ENCODE measurements at regions not wholly inside any gene's neighbourhood (a gene's known extent, or its start where the extent isn't known, plus 50 kb on each side); places are given as distances from the start of the nearest gene placed in this dataset.

GRCh38 chr20:24805456-24806238, 143.4 kb upstream of the CST7 start:
- TF ChIP-seq EZH2 (IDR thresholded peaks at IDR 0.05) (no peak), FOXP2 (optimal IDR thresholded peaks at IDR 0.05; ENCODE audit: control extremely low read depth, extremely low read length, insufficient read depth) (no peak), POLR2AphosphoS5 (IDR thresholded peaks at IDR 0.05; ENCODE audit: borderline replicate concordance, low read depth, low read length) (no peak)
- H3K9ac ChIP-seq (ENCODE audit: insufficient read length), result no peak overlapping the region
- no peak overlapping the region for H3K27ac ChIP-seq
- H3K4me3 ChIP-seq, result no peak overlapping the region
- H3K9me3 ChIP-seq (ENCODE audit: low read depth, low read length), result no peaks in the 10 kb centered on the region
- no peaks in the 10 kb centered on the region for H3K36me3 ChIP-seq (ENCODE audit: insufficient read depth, low read length)
- no peak for DNase-seq (ENCODE audit: low read depth, low spot score)

GRCh38 chr20:24806705-24807676, 142.1 kb upstream of the CST7 start:
- H3K4me3 ChIP-seq, result no peak overlapping the region
- no peaks in the 10 kb centered on the region for H3K9me3 ChIP-seq (ENCODE audit: low read depth, low read length)
- no peaks in the 10 kb centered on the region for H3K36me3 ChIP-seq (ENCODE audit: insufficient read depth, low read length)
- H3K9ac ChIP-seq (ENCODE audit: insufficient read length), result no peak overlapping the region
- no peak overlapping the region for H3K27ac ChIP-seq
- TF ChIP-seq EZH2 (IDR thresholded peaks at IDR 0.05) (no peak), POLR2AphosphoS5 (IDR thresholded peaks at IDR 0.05; ENCODE audit: borderline replicate concordance, low read depth, low read length) (no peak), FOXP2 (optimal IDR thresholded peaks at IDR 0.05; ENCODE audit: control extremely low read depth, extremely low read length, insufficient read depth) (no peak)
- DNase-seq (ENCODE audit: low read depth, low spot score), result no peak

- H3K4me3 ChIP-seq, result no peak overlapping the region
- H3K9me3 ChIP-seq (ENCODE audit: low read depth, low read length), result no peaks in the 10 kb centered on the region
- H3K36me3 ChIP-seq (ENCODE audit: insufficient read depth, low read length), result no peaks in the 10 kb centered on the region
- H3K9ac ChIP-seq (ENCODE audit: insufficient read length), result no peak overlapping the region
- TF ChIP-seq POLR2AphosphoS5 (IDR thresholded peaks at IDR 0.05; ENCODE audit: borderline replicate concordance, low read depth, low read length), result no peak
- no peak for TF ChIP-seq EZH2 (IDR thresholded peaks at IDR 0.05)
- TF ChIP-seq FOXP2 (optimal IDR thresholded peaks at IDR 0.05; ENCODE audit: control extremely low read depth, extremely low read length, insufficient read depth), result no peak
- H3K27ac ChIP-seq, result no peak overlapping the region
- no peak for DNase-seq (ENCODE audit: low read depth, low spot score)
Observed at GRCh38 chr20:24808616-24809015, 140.5 kb upstream of the CST7 start.

- H3K9me3 ChIP-seq (ENCODE audit: low read depth, low read length), result no peaks in the 10 kb centered on the region
- DNase-seq (ENCODE audit: low read depth, low spot score), result no peak
- H3K36me3 ChIP-seq (ENCODE audit: insufficient read depth, low read length), result no peaks in the 10 kb centered on the region
- H3K27ac ChIP-seq, result no peak overlapping the region
- H3K4me3 ChIP-seq, result no peak overlapping the region
- no peak overlapping the region for H3K9ac ChIP-seq (ENCODE audit: insufficient read length)
- TF ChIP-seq POLR2AphosphoS5 (IDR thresholded peaks at IDR 0.05; ENCODE audit: borderline replicate concordance, low read depth, low read length), result no peak
- TF ChIP-seq FOXP2 (optimal IDR thresholded peaks at IDR 0.05; ENCODE audit: control extremely low read depth, extremely low read length, insufficient read depth), result no peak
- no peak for TF ChIP-seq EZH2 (IDR thresholded peaks at IDR 0.05)
Observed at GRCh38 chr20:24809606-24810005, 139.5 kb upstream of the CST7 start.

- Histone ChIP-seq H3K9ac (ENCODE audit: insufficient read length) (no peak overlapping the region), H3K4me3 (no peak overlapping the region), H3K9me3 (ENCODE audit: low read depth, low read length) (no peaks in the 10 kb centered on the region), H3K27ac (no peak overlapping the region), H3K36me3 (ENCODE audit: insufficient read depth, low read length) (no peaks in the 10 kb centered on the region)
- no peak for TF ChIP-seq EZH2 (IDR thresholded peaks at IDR 0.05)
- TF ChIP-seq POLR2AphosphoS5 (IDR thresholded peaks at IDR 0.05; ENCODE audit: borderline replicate concordance, low read depth, low read length), result no peak
- no peak for TF ChIP-seq FOXP2 (optimal IDR thresholded peaks at IDR 0.05; ENCODE audit: control extremely low read depth, extremely low read length, insufficient read depth)
- DNase-seq (ENCODE audit: low read depth, low spot score), result no peak
Observed at GRCh38 chr20:24810676-24811407, 138.2 kb upstream of the CST7 start.

GRCh38 chr20:24812373-24812772, 136.7 kb upstream of the CST7 start:
- TF ChIP-seq EZH2 (IDR thresholded peaks at IDR 0.05) (no peak), POLR2AphosphoS5 (IDR thresholded peaks at IDR 0.05; ENCODE audit: borderline replicate concordance, low read depth, low read length) (no peak), FOXP2 (optimal IDR thresholded peaks at IDR 0.05; ENCODE audit: control extremely low read depth, extremely low read length, insufficient read depth) (no peak)
- H3K27ac ChIP-seq, result no peak overlapping the region
- H3K36me3 ChIP-seq (ENCODE audit: insufficient read depth, low read length), result no peaks in the 10 kb centered on the region
- DNase-seq (ENCODE audit: low read depth, low spot score), result no peak
- H3K9me3 ChIP-seq (ENCODE audit: low read depth, low read length), result no peaks in the 10 kb centered on the region
- H3K9ac ChIP-seq (ENCODE audit: insufficient read length), result no peak overlapping the region
- no peak overlapping the region for H3K4me3 ChIP-seq

- DNase-seq (ENCODE audit: low read depth, low spot score), result no peak
- Histone ChIP-seq H3K4me3 (no peak overlapping the region), H3K36me3 (ENCODE audit: insufficient read depth, low read length) (no peaks in the 10 kb centered on the region), H3K9ac (ENCODE audit: insufficient read length) (no peak overlapping the region), H3K9me3 (ENCODE audit: low read depth, low read length) (no peaks in the 10 kb centered on the region), H3K27ac (no peak overlapping the region)
- TF ChIP-seq EZH2 (IDR thresholded peaks at IDR 0.05), result no peak
- TF ChIP-seq FOXP2 (optimal IDR thresholded peaks at IDR 0.05; ENCODE audit: control extremely low read depth, extremely low read length, insufficient read depth), result no peak
Observed at GRCh38 chr20:24813080-24813479, 136.0 kb upstream of the CST7 start.

- H3K4me3 ChIP-seq, result no peak overlapping the region
- H3K9ac ChIP-seq (ENCODE audit: insufficient read length), result no peak overlapping the region
Observed at GRCh38 chr20:24813496-24813895, 135.6 kb upstream of the CST7 start.

More at GRCh38 chr20:24813496-24813895, 135.6 kb upstream of the CST7 start:
- TF ChIP-seq EZH2 (IDR thresholded peaks at IDR 0.05), result no peak
- TF ChIP-seq FOXP2 (optimal IDR thresholded peaks at IDR 0.05; ENCODE audit: control extremely low read depth, extremely low read length, insufficient read depth), result no peak
- TF ChIP-seq POLR2AphosphoS5 (IDR thresholded peaks at IDR 0.05; ENCODE audit: borderline replicate concordance, low read depth, low read length), result no peak
- Histone ChIP-seq H3K36me3 (ENCODE audit: insufficient read depth, low read length) (no peaks in the 10 kb centered on the region), H3K27ac (no peak overlapping the region), H3K9me3 (ENCODE audit: low read depth, low read length) (no peaks in the 10 kb centered on the region)
- DNase-seq (ENCODE audit: low read depth, low spot score), result no peak

All from SK-N-MC (cell line).